GM21390 (cell line): ENCODE measurements at regions not wholly inside any gene's neighbourhood (a gene's known extent, or its start where the extent isn't known, plus 50 kb on each side); places are given as distances from the start of the nearest gene placed in this dataset.

Experiments used
- ATAC-seq: cut with Tn5 transposase; IDR thresholded peaks from one replicate; pipeline ENCODE4 v1.9.1; 2021; ENCODE audit not compliant: unreplicated experiment

DNA sequence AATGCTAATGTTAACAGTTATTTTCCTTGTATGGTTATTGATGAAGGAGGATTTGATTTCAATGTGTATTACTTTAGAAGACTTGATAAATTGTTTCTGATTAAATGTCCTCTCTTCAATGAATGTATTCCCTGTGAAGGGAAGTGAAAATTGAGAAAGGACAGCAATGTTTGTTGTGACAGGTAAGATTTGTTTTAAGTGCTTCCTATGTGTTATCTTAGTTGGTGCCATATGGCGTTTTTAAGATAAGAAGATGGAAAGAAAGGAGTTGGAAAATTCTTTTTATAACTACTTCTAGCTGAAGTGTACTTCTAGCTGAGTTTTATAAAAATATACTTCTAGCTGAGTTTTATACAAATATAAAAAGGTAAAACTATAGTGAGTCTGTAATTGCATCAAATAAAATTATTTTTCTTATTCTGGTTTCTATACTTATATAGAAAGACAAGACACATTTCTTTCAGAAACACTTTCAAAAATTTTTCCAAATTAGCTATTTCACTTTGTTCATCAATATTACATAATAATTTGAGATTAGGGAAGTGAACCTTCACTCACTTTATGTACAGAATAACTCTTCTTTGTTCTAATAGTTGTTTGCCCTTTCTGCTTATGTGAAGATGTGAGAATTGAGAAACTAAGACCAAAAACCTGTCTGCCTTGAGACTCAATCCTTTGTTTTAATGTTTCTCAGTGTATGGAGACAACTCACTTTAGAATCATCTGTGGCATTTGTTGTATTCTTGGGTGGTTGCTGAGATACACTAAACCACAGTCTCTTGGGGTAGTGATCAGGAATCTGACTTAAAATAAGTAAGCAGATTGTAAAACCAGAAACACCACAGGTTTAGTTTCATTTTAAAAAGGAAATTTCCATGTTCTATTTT lies 382.9 kb upstream of the B3GALT2 start:
- ATAC-seq: peak; percentile 71

DNA sequence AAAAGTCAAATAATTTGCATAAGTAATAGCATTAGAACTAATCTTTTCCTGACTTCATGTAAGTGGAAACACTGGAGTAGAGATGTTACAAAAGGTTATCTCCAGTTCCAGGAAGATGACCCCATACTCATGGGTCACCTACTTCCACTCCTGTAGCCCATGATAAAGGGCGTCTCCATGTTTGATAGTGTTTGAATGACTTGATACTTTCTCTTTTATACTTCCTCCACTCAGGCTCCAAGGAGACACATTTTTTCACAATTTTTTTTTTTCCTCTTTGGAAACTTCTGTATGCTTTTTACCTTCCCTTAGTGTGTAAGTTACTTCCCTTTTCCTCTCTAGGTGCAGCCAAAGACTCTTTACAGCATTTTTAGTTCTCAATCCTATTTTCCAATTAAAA lies 382.1 kb upstream of the B3GALT2 start:
- ATAC-seq: no peak

DNA sequence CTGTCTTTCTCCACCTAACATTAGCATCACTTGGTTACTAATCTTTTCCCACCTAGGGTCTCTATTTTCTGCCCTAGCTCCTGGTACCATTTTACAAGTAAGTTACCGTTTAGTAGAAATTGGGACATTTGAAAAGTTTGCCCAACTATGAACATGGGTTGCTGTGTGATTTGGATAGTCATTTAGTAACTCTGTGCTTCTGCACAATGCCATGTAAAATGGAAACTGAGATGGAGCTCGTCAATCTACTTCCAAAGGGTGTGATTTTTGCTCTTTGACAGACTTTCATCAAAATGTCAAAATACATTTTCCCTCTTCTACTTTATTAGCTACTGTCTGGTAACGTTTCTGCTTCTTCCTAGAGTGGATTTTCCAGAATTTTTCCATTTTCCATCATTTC lies 381.5 kb upstream of the B3GALT2 start:
- ATAC-seq: no peak

DNA sequence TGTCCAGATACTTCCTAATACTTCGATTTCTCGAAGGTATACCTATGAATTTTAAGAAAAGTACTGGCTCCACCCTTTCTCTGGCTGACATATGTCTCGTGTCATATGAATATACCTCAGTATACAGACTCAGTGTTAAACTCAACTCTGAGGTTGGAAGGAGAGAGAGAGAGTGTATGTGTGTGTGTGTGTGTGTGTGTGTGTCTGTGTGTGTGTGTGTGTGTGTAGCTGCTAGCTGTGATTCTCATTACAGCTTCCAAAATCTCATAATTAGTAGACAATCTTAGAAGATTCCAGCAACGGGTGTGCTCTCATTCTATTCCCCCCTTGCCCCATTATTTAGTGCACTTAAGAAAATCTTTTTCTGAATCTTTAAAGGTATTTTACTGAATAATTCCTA lies 380.3 kb upstream of the B3GALT2 start:
- no peak for ATAC-seq

DNA sequence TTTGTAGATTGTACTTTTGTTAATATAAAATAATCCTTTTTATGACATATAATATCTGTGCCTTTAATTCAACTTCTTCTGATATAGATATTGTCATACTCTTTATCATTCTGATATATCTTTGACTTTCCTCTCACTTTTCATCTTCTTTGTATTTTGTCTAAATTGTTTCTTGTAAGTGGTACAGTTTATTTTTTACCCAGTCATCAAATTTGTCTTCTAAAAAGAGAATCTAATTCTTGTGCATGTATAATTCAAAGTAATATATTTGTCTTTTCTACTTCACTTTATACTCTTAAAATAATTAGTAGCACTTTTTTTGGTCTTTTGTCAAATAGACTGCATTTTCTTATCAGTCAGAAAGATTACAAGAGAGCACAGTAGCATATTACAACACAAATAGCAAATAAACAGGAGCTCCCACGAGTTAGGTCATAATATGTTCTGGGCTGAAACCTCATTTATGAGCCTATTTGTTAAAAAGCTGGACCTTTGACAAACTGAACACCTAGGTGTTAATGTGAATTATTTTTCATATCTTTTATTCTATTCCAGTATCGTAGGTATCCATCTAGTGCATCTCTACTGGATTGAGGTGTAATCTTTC lies 379.7 kb upstream of the B3GALT2 start:
- no peak for ATAC-seq

DNA sequence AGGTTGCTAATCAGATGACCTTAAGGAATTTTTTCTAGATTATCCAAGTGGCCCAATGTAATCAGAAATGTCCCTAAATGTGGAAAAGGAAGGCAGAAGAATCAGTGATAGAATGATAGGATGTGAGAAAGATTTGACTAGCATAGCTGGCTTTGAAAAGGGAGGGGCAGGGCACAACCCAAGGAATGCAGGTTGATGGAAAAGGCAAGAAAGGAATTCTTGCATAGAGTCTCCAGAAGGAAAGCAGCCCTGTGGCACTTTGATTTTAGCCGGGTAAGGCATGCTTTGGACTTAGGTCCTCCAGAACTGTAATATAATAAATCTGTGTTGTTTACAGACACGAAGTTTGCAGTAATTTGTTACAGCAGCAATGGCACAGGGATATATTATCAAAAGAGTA lies 375.7 kb upstream of the B3GALT2 start:
- ATAC-seq: no peak

DNA sequence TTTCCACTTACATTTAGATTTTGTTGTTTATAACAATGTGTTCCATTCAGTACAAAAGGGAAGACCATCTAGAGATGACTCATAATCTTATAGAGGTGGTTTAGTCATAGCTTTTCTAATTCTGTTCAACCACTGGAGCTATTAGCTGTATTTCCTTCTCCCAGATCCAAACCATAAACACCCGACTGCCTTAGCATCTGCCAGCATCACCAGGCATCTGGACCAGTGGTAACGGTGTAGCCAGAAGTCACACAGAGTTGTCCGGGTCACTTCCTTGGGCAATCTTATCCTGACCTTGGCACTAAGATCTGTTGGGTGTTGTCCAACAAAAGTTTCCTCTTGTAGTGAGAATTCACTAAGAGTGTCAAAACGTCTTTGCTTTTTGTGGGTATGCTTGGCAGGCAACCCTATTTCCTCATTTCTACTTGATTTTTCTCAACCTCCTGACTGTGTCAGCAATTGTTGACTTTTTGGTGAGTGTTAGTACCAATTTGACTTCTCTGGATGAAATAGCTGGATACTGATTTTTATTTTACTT lies 372.1 kb upstream of the B3GALT2 start:
- ATAC-seq: no peak

DNA sequence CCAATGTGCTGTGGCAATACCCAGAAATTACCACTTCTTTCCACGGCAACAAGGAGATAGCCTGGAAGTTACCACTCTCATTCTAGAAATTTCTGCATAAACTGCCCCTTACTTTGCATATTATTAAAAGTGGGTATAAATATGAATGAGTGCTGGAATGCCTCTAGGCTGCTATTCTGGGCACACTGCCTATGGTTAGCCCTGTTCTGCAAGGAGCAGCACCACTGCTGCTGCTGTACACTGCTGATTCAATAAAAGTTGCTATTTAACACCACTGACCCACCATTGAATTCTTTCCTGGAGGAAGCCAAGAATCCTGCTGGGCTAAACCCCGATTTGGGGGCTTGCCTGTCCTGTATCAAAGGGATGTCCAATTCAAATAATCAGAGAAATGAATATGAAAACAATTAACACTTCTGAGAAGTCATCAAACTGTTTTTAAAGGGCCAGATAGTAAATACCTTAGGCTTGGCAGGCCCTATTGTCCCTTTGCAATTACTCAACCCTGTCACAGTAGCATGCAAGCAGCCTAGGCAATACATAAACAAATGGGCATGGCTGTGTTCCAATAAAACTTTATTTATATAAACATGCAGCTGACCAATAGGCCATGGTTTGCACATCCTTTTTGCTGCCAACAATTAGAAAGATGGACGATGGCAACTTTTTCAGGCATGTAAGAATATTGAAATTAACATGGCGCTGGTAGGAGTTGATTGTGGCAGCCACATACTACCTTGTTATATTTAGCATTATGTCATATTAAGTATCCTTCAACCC lies 369.4 kb upstream of the B3GALT2 start:
- ATAC-seq: no peak

DNA sequence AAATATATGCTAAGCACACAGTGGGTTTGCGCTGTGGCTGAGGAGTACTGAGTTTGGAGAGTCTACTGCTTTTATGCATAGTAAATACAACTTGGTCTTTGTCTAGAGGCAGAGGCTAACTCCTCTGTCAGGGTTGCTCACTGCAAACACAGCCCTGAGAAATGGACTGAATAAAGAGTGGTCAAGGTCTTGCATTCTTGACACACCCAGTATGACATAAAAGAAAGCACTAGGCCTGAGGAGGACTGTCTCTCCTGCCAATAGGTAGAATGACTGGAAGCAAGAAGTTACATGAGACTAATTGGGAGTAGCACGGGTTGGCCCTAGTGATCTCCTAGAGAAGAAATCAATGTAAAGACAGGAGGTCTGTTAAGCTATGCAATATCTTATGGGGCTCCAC lies 367.2 kb upstream of the B3GALT2 start:
- no peak for ATAC-seq

DNA sequence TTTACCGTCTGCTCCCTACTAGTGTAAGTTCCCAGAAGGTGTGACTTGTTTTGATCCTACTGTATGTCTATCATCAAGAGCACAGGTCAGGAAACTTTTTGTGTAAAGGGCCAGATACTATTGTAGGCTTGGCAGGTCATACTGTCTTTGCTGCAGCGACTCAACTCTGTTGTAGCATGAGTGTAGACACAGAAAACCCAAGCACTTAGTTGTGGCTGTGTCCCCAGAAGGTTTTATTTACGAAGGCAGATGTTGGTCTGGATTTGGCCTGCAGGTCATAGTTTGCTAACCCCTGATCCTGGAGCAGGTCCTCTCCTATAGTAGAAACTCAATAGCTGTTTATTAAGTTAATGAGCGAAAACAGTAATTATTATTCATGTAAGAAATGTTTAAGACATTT lies 365.9 kb upstream of the B3GALT2 start:
- no peak for ATAC-seq

DNA sequence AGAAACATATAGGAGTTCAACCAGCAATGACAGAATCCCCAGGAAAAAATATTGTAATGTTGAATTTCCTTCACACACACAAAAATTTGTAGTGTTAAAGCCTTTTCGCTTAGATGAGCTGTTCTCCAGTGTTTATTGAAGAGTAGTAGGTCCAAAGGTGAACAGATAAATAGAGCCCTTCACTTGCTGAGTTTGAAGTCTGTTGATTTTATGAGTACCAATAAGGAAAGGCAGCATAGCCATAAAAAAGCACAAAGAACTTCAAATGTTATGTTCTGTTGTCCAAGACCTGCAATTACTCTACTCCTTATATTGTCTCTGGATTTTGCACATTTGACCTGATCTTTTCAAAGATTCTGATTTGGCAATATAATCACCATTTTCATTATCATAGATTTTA lies 362.7 kb upstream of the B3GALT2 start:
- ATAC-seq: no peak

DNA sequence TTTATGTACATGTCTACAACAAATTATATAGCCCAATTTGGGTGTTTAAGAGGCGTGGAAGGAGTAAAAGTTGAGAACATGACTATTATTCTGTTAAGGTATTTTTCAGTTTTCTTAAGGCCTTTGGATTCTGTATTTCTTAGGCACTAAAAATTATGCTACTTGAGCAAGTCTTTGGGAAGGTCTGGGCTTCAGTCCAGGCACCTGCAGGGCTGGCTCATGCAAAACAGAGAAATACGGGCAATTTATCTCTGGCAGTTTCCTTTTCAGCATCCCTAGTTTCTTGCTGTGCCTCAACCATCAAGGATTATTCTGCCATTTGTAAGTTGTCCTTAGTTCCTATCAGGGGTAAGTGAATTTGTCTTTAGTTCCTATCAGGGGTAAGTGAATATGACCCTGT lies 358.8 kb upstream of the B3GALT2 start:
- ATAC-seq: no peak

DNA sequence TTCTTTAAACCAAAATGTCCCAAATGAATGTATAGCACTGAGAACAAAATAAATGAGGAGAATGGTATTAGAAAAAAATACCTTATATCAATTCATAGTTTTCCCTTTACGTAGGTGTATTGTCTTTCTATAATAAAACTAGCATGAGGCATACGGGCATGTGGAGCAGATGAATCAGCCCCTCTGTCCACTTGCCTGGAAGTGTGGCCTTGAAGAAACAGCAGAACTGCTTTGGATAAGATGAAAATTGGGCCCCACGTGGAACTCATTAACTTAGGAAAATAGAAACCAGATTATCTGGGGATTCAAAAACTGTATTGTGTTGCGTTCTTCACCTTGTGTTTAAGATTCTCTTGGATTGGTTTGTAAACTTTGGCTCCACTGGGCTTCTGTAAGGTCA lies 356.8 kb upstream of the B3GALT2 start:
- ATAC-seq: no peak

DNA sequence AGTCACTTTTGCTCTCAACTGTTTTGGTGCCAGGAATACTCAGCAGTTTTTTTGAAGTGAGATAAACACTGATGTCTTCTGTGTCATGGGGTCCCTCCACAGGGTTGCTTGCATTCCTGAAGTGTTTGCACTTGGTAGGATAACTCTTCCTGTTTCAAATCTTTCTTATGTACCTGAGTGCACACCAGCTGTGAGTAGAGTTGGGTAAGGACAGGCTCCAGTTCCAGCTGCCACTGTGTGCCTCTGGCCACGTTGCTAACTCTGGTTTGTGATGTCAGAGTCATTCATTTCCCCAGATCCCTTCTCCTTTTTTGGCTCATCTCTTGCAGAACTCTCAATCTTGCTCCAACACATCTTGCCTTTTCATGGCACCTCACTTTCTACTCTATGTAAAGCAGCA lies 356.3 kb upstream of the B3GALT2 start:
- ATAC-seq: no peak

DNA sequence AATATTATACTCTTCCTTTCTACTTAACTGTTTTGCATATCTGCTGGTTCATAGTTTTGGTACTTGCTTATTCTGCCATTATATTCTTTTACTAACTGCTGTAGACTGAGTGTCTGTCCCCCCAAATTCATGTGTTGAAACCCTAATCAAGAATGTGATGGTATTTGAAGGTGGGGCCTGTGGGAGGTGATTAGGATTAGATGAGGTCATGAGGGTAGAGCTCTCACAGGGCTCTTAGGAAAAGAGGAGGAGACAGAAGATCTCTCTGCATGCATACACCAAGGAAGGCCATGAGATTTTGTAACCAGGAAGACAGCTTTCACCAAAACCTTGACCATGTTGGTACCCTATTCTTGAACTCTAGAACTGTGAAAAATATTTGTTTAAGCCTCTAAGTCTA lies 354.1 kb upstream of the B3GALT2 start:
- peak; percentile 4 for ATAC-seq

DNA sequence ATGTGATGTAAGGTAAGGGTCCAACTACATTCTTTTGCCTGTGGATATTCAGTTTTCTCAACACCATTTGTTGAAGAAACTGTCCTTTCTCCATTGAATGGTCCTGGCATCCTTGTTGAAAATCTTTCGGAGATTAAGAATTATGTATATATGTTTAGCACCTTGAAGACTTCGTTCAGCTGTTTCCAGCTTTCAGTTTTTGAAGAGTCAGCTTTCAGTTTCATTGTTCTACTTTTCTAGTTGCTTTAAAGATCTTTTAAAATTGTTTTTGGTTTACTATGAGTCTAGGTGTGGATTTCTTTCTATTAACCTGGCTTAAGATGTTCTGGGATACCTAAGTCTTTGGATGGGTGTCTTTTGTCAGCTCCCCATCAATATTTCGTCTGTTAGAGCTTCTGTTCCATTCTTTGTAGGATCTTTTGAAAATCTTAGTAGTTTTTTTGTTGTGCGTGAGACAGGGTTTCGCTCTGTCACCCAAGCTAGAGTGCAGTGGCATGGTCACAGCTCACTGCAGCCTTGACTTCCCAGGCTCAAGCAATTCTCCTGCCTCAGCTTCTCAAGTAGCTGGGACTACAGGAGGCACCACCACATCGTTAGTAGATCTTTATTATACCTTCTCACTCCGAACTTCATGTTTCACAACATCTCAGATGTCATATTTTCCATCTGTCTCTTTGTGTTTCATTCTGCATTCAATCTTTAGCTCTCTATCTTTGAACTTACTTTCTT lies 353.5 kb upstream of the B3GALT2 start:
- ATAC-seq: peak; percentile 60

DNA sequence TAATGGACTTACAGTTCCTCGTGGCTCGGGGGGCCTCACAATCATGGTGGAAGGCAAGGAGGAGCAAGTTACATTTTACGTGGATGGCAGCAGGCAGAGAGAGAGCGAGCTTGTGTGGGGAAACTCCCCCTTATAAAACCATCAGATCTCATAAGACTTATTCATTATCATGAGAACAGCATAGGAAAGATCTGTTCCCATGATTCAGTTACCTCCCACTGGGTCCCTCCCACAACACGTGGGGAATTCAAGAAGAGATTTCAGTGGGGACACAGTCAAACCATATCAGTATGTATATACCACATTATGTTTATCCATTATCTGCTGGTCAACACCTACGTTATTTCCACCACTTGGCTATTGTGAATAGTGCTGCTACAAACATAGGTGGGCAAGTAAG lies 352.3 kb upstream of the B3GALT2 start:
- no peak for ATAC-seq

DNA sequence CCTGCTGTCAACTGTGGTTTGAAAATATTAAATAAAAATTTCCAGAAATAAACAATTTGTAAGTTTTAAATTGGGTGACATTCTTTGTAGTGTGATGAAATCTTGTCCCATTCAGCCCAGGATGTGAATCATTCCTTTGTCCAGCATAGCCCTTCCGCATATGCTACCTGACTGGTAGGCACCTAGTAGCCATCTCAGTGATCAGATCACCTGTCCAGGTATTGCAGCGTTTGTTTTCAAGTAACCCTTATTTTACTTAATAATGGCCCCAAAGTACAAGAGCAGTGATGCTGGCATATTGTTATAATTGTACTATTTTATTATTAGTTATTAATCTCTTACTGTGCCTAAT lies 351.6 kb upstream of the B3GALT2 start:
- ATAC-seq: peak; percentile 8

DNA sequence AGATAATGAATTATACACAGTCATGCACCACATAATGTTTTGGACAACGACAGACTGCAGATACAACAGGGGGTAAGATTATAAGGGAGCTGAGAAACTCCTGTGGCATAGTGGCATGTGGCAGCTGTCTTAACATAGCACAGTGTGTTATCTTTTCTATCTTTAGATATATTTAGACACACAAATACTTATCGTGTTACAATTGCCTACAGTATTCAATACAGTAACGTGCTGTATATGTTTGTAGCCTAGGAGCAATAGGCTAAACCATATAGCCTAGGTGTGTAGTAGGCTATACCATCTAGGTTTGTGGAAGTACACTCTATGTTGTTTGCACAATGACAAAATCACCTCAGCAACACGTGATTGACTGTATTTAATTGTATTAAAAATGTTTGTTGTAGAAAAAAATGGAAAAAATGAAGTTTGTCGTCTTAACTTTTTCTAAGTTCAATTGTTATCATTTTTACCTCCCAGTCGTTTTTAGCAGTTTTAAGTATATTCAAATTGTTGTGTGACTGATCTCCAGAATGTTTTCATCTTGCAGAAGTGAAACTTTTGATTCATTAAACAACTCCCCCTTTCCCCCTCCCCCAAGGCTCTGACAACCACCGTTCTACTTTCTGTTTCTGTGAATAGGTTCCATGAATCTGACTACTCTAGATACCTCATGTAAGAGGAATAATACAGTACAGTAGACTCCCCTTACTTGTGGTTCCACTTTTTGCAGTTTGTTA lies 351.0 kb upstream of the B3GALT2 start:
- peak; percentile 85 for ATAC-seq

DNA sequence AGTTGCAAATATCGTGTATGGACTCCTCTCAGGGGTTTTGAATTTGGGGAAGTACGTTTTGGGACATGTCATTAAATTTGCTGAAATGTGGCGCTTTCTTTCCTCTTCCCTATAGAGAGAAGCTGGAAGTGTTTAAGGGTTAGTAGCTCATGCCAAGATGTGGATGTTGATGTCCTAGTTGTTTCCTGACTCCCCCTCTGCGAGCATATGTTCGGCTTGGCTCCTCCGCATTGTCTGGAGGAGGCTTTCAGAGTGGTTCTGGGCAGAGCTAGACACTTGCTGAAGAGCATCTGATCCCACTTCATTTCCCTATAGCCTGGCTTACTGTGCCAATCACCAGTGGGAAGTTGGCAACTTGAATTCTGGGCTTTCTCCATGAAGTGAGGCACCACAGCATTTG lies 347.4 kb upstream of the B3GALT2 start:
- no peak for ATAC-seq
